Lung (tissue), 11 donors: ENCODE measurements at regions not wholly inside any gene's neighbourhood (a gene's known extent, or its start where the extent isn't known, plus 50 kb on each side); places are given as distances from the start of the nearest gene placed in this dataset.

ENCODE experiments used
- ATAC-seq: fragments of 200-7000 bp; cut with Tn5 transposase; one replicate; pipeline ENCODE4 v1.9.1; 2020; ENCODE audit warnings: moderate number of reproducible peaks; ENCODE audit not compliant: insufficient read depth, low FRiP score
- DNase-seq, 3 donors: peaks; one replicate each; pipeline ENCODE4 v3.0.0-alpha.2; 2013 to 2017
- H3K27ac ChIP-seq, 2 donors: one replicate each; pipeline ENCODE4 v1.5.1; 2013; ENCODE audit warnings: mild to moderate bottlenecking in 2 of 2, moderate library complexity in 2 of 2, control low read depth in 1 of 2, inconsistent platforms in 1 of 2, low read depth in 1 of 2, low read length in 1 of 2
- H3K27me3 ChIP-seq, 3 donors: one replicate each; pipeline ENCODE4 v1.5.1; 2013; ENCODE audit warnings: low read length in 2 of 3; ENCODE audit not compliant: control insufficient read depth in 3 of 3, insufficient read depth in 3 of 3
- H3K36me3 ChIP-seq, 4 donors: one replicate each; pipeline ENCODE4 v1.5.1; 2013; ENCODE audit warnings: low read length in 4 of 4, mild to moderate bottlenecking in 1 of 4, moderate library complexity in 1 of 4; ENCODE audit not compliant: control insufficient read depth in 4 of 4, insufficient read depth in 4 of 4
- H3K4me1 ChIP-seq, 5 donors: one replicate each; pipeline ENCODE4 v1.5.1; 2013; ENCODE audit warnings: low read length in 5 of 5, mild to moderate bottlenecking in 2 of 5, moderate library complexity in 1 of 5; ENCODE audit not compliant: control insufficient read depth in 5 of 5, insufficient read depth in 5 of 5
- H3K4me3 ChIP-seq: one replicate; pipeline ENCODE4 v1.5.1; 2013; ENCODE audit warnings: mild to moderate bottlenecking, control low read depth, moderate library complexity
- H3K9ac ChIP-seq, 2 donors: one replicate each; pipeline ENCODE4 v1.5.1; 2013; ENCODE audit warnings: low read length in 2 of 2, control low read depth in 1 of 2; ENCODE audit not compliant: insufficient read depth in 1 of 2
- H3K9me3 ChIP-seq, 4 donors: one replicate each; pipeline ENCODE4 v1.5.1; 2013; ENCODE audit warnings: low read length in 3 of 4, mild to moderate bottlenecking in 1 of 4, moderate library complexity in 1 of 4; ENCODE audit not compliant: control insufficient read depth in 4 of 4, insufficient read depth in 3 of 4
- WGBS, 2 donors: extraction: QIAGEN DNeasy Blood & Tissue Kit; methylation state at CpG; one replicate each; pipeline ENCODE4 v1.1.7; 2013; 5-methylcytosine and 5-hydroxymethylcytosine counted together
- TF ChIP-seq, protein P1 (sequence below): IDR thresholded peaks from 2 replicates; pipeline ENCODE4 v1.5.1; 2012; ENCODE audit warnings: mild to moderate bottlenecking; ENCODE audit errors: control extremely low read depth, extremely low read depth
- donor health status: control.
- donor health status: control.
- donor health status: Bipolar disorder and iron deficiency.
- donor health status: healthy.
- donor health status: DM: yes; HTN: yes; CAD: no.

DNA sequence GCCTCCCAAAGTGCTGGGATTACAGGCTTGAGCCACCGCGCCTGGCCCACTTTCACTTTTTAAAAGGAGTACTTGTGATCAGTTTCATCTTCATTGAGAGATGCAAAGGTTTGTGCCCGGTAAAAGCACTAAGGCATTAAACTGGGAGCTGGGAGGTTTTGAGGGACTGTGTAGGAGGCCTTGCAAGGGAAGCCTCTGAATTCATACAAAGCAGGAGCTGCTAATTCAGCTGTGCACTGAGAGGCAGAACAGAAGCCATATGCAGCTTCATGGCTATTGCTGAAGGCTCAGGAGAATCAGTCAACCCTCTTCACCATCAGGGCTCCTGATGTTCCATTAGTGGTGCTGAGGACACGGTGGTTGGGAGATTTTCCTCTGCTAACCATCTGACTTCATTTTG is 77.7 kb downstream of the GPR88 start:
- WGBS, 2 donors: 93 to 98% methylated on average over 4 of the region's 4 CpGs
- H3K27ac ChIP-seq: no peak overlapping the region
- DNase-seq (no peak), ATAC-seq (no peak)
- no peak overlapping the region for H3K4me3 ChIP-seq
- H3K27me3 ChIP-seq: no peaks in the 10 kb centered on the region
- peaks cover 0 to 9% (median 0%) of the 10 kb centered on the region in 5 donors for H3K4me1 ChIP-seq
- no peaks in the 10 kb centered on the region for H3K9me3 ChIP-seq
- H3K36me3 ChIP-seq: no peaks in the 10 kb centered on the region
- no peak overlapping the region for H3K9ac ChIP-seq
- TF ChIP-seq, protein P1, sequence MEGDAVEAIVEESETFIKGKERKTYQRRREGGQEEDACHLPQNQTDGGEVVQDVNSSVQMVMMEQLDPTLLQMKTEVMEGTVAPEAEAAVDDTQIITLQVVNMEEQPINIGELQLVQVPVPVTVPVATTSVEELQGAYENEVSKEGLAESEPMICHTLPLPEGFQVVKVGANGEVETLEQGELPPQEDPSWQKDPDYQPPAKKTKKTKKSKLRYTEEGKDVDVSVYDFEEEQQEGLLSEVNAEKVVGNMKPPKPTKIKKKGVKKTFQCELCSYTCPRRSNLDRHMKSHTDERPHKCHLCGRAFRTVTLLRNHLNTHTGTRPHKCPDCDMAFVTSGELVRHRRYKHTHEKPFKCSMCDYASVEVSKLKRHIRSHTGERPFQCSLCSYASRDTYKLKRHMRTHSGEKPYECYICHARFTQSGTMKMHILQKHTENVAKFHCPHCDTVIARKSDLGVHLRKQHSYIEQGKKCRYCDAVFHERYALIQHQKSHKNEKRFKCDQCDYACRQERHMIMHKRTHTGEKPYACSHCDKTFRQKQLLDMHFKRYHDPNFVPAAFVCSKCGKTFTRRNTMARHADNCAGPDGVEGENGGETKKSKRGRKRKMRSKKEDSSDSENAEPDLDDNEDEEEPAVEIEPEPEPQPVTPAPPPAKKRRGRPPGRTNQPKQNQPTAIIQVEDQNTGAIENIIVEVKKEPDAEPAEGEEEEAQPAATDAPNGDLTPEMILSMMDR: no peak

DNA sequence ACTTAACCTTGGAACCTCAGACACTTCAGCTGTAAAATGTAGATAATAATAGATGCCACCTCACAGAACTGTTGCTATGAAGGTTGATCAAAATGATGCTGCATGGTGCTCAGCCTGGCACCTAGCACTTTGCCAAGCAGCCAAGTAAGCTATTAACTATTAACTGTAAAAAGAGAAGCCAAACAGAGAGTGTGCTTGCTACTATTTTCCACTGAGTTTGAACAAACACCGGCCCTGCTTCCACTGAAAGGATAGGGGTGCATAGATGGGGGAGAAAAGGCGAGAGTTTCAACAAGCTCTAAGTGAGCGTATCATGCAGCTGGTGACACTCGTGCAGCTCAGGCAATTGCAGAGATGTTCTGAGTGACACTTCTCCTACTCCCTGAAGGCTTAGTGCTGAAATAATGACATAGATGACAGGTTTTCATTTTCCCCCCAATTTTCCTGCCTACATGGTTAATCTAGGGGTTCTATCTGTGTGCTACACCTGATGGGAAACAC is 78.2 kb downstream of the GPR88 start:
- no peaks in the 10 kb centered on the region for H3K36me3 ChIP-seq
- peaks cover 0 to 10% (median 0%) of the 10 kb centered on the region in 5 donors for H3K4me1 ChIP-seq
- DNase-seq (no peak), ATAC-seq (no peak)
- H3K9ac ChIP-seq: no peak overlapping the region
- H3K9me3 ChIP-seq: no peaks in the 10 kb centered on the region
- no peak overlapping the region for H3K27ac ChIP-seq
- no peak overlapping the region for H3K4me3 ChIP-seq
- TF ChIP-seq, protein P1: no peak
- 82 to 92% methylated on average over 4 of the region's 4 CpGs for WGBS, 2 donors
- no peaks in the 10 kb centered on the region for H3K27me3 ChIP-seq

DNA sequence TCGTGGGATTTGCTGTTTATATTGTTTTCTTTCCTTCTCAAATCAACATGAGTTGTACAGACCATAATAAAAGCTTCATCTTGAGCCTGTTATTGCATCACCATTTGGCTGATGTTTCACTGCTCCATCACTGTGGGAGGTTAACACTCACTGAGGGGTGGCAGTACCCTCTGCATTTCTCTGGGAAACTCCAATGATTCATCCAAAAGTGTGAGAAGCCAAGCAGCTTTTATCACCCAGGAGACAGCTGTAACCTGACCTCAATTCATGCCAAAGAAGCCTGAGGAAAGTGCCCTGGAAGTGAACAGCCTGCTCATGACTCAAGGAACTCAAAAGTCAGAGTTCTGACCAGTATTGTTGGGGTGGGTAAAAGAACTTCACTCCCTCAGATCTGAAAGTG is 84.1 kb downstream of the GPR88 start:
- no peak overlapping the region for H3K4me3 ChIP-seq
- ATAC-seq (peak; percentile 80), DNase-seq (peak; percentile 66 to 94 (median 88))
- no peak overlapping the region for H3K27ac ChIP-seq
- TF ChIP-seq, protein P1: no peak
- no peaks in the 10 kb centered on the region for H3K27me3 ChIP-seq
- 31 to 63% methylated on average over 1 of the region's 1 CpG for WGBS, 2 donors
- H3K4me1 ChIP-seq: peaks cover 0 to 43% (median 13%) of the 10 kb centered on the region in 5 donors
- no peaks in the 10 kb centered on the region for H3K36me3 ChIP-seq
- H3K9me3 ChIP-seq: no peaks in the 10 kb centered on the region
- H3K9ac ChIP-seq: no peak overlapping the region

DNA sequence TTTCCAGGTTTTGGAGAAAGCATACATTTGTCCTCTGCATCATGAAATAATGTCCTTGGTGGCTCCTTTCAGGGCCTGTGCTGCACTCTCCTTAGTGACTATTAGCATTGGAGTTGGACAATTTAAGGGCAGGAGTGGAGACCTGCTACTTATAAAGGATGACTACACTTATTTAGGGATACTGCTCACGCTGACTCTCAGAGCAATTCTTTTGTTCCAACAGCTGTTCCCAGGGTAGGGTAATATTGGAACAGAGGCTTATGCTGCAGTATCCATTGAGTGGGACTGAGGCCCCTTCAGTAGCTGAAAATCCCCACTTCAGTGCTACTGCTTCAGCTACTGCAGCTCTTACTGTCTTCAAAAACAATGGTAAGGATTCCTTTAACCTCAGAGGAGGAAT is 84.6 kb downstream of the GPR88 start:
- H3K9ac ChIP-seq: no peak overlapping the region
- ATAC-seq: no peak
- 78 to 94% methylated on average over 1 of the region's 1 CpG for WGBS, 2 donors
- no peak overlapping the region for H3K4me3 ChIP-seq
- no peaks in the 10 kb centered on the region for H3K9me3 ChIP-seq
- H3K36me3 ChIP-seq: no peaks in the 10 kb centered on the region
- peak overlapping the region in 1 of 2 donors; percentile 6 for H3K27ac ChIP-seq
- H3K27me3 ChIP-seq: no peaks in the 10 kb centered on the region
- H3K4me1 ChIP-seq: peaks cover 0 to 43% (median 13%) of the 10 kb centered on the region in 5 donors
- no peak for DNase-seq
- TF ChIP-seq, protein P1: no peak
